ENCODE measurements at regions not wholly inside any gene's neighbourhood (a gene's known extent, or its start where the extent isn't known, plus 50 kb on each side); places are given as distances from the start of the nearest gene placed in this dataset.
A peak's percentile ranks its signal among the peaks of the same experiment; 100 is the strongest.

DNA sequence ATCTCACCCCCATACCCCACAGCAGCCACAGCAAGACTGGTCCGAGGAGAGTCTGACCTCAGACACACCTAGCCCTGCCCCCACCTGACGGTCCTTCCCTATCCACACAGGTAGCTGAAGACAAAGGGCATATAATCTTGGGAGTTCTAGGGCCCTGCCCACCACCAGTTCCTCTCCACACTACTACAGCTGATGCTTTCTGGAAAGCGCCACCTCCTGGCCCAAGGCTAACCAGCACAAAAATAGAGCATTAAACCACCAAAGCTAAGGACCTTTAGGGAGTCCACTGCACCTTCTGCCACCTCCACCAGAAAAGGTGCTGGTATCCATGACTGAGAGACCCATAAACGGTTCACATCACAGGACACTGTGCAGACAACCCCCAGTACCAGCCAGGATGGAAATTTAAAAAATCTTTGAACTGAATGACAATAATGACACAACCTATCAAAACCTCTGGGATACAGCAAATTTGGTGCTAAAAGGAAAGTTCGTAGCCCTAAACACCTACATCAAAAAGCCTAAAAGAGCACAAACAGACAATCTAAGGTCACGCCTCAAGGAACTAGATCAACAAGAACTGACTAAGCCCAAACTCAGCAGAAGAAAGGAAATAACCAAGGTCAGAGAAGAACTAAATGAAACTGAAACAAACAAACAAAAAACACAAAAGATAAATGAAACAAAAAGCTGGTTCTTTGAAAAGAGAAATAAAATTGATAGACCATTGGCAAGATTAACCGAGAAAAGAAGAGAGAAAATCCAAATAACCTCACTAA, 122.1 kb upstream of the TPRG1 start:
- no peak for DNase-seq

DNA sequence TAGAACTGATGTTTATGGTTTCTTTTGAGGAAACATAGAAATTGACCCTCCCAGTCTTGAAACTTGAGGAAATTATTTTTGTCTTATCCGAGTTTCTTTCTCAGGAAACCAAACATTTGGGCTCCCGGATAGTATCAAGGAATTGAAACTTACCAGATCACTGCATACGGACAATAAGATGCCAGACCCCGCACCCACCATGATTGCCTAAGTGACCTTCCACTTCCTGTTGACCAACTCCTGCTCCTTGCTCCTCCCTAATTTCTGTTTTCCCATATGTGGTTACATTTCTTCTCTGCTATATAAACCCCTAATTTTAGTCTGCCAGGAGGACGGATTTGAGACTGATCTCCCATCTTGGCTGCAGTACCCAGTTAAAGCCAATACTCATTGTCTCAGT, 118.4 kb upstream of the TPRG1 start:
- DNase-seq = no peak

GRCh38 chr3:189056646-189057335, 115.0 kb upstream of the TPRG1 start:
- no peak for DNase-seq

DNA sequence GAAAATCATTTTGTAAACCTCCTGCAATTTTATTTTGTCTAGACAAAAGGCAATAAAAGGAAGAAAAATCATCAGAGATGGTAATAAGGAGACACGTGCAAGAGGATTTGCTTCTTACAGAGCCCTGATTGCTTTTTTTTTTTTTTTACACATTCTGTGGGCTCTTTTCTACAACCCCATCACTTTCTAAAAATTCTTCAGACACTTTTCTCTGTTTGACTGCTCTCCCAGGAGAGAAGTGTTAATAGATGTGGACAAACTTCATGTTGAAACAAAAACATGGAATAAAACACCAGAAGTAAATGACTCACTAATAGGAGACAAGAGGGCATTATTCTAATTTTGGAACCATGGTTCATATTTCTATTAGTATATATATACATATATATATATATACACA, 114.4 kb upstream of the TPRG1 start:
- no peak for DNase-seq

GRCh38 chr3:189058071-189058470, 113.7 kb upstream of the TPRG1 start:
- no peak for DNase-seq

DNA sequence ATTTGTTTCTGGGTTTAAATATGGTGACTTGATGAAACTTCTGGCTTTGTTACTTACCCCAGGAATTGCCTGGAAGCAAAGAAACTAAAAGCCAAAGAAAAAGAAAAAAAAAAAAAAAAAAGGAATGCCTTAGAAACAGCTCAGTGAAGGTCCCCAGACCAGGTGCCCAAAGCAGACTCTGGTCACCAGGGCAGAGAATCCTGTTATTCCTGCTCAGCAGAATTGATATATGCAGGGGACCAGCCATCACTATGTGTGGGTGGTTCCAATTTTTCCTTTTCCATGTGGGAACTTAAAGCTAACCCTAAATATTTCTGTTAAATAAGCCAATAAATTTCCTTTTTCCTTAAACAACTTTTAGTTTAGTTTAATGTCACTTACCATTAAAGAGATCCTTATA, 100.8 kb upstream of the TPRG1 start:
- no peak for DNase-seq

- DNase-seq = no peak
Observed at GRCh38 chr3:189071446-189071845, 100.3 kb upstream of the TPRG1 start.

- DNase-seq = no peak
Observed at GRCh38 chr3:189076449-189076848, 95.3 kb upstream of the TPRG1 start.

- no peak for DNase-seq
Observed at GRCh38 chr3:189080745-189081144, 91.0 kb upstream of the TPRG1 start.

DNA sequence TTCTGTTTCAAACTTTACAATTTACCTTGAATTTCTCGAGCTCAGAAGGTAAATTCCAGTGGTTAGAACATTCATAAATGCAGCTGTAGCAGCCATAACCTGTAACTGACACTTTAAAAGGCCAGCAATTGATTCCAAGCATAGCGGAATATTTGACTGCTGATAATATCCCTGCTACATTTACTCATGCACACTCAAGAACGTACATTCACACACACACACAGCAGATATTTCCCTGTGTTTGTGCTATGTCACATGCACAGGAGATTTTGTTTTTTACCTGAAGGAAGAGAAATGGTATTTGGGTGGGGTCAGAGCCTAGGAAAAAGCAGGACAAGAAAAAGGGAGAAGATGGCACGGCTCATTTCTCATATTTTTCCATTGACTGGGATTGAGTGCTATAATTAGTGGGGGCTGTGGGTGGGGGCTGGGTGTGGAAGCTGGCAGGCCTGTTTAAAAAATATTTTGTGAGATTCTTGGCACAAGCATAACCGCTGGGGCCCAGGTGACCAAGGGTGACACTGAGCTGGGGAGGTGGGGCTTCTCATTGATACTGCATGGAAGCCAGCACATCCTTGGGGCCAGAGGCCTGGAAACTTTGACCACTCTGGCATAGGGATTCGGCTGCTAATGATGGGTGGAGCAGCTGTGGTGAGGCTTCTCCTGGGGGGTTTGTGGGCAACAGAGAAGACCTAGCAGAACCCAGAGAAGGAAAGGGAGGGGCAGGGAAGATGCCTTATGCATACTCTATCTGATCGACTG, 88.9 kb upstream of the TPRG1 start:
- no peak for DNase-seq

GRCh38 chr3:189084620-189085019, 87.2 kb upstream of the TPRG1 start:
- DNase-seq = no peak

- no peak for DNase-seq
Observed at GRCh38 chr3:189092547-189092946, 79.2 kb upstream of the TPRG1 start.

GRCh38 chr3:189094539-189094938, 77.2 kb upstream of the TPRG1 start:
- DNase-seq = peak; percentile 50

- peak; percentile 27 for DNase-seq
Observed at GRCh38 chr3:189096092-189096491, 75.7 kb upstream of the TPRG1 start.

DNA sequence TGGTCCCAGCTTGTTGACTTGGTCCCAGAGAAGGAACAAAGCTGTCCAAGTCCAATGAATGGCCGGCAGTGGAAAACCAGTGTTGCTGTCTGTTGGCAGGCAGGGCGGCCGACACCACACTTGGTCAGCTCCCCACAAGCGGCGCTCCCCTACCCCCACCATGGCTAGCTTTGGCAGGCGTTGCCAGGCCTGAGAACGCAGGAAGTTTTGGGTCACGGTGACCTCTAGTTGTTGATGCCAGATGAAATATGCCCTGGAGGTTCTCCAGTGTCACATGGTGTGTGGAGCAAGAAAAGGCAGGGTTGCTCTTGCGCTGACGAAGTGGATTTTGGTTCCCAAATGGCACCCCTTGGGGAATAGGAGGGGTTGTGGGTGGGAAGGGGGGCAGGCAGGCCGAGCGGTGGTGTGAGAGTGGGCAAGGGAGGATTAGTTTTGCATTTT, 72.7 kb upstream of the TPRG1 start:
- DNase-seq = no peak

DNA sequence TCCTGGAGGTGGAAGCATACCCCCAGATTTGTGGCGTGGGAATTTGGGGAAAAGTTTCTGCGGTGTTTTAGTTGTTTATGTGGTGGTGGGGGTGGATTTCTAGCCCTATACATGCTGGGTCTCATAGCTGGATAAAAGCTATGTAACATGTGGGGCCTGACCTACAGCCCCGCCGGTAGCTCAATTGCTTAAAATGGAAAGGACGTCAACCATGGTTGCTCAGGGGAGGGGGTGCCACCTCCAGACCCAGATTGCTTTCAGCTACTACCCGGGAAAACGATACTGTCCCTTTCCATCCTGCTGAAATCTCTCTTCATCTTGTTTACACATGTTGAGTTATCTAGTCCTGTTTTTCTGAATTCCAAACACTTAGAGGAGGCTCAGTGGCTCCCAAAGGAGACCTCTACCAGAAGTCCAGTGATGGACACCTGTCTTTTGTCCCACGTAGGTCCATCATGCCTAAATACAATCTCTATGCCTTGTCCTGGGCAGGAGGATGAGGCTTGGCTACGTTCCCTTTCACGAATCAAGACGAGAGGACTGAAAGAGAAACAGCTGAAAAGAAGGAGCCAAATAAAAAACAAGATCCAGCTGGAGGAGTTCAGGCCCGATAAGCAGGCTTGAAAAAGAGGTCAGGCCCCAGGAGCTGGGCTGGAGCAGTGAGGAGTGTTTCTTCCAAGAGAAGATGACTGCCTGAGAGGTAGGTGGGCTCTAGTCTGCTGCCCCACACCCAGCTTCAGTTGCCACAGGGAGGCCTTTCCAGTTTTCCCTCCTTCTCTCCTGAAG, 72.1 kb upstream of the TPRG1 start:
- no peak for DNase-seq

GRCh38 chr3:189100866-189101265, 70.9 kb upstream of the TPRG1 start:
- no peak for DNase-seq

GRCh38 chr3:189101594-189101993, 70.2 kb upstream of the TPRG1 start:
- no peak for DNase-seq

DNA sequence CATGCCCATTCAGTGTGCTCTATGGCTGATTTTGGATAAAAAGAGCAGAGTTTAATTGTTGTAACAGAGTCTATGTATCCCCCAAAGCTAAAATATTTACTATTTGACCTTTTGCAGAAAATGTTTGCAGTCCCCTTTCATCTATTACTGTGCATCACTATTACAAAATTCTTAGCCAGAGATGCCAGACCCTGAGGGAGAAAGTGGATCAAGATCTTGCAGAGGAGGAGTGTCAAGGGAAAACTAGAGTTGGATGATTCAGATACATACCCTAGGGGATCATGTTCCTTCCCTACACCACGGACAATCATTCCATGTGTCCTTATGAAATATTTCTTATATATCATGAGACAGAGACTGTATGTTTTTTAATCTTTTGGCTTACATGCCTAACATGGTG, 68.6 kb upstream of the TPRG1 start:
- DNase-seq = no peak

DNA sequence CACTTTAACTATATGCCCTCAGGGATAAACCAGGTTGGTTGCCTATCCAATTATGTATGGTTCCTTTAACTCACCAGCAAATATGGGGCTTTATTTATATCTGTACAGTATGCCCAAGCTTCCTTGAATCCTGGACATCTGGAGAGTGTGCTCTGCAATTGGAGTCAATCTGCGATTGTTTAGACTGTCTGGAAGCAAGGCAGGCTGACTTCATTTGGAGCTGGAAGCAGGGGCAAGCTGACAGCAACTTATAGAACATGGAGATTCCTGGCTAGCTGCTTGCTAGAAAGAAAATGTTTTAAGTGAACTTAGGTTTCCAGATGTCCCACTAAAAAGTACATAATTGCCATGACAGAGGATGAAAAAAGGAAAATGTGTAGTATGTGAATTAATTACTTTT, 63.7 kb upstream of the TPRG1 start:
- DNase-seq = no peak

DNA sequence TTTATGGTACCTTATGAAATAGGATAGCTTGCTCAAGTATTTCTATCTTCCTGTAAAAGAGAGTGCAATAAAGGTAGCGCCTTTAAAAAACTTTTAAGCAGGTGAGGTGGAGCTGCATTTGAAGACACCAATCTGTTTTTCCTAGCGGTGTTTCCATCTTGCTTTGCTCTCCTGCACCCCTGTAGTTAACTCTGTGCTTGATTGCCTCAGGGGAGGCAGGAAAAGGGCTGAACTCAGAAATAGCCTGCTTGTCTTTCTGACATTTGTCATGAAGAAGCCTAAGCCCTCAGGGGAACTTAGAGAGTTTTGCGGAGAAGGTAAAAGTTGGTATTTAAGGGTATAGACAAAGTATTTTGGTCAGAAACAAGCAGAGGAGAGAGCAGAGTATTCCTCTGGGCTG, 63.0 kb upstream of the TPRG1 start:
- DNase-seq = no peak

DNA sequence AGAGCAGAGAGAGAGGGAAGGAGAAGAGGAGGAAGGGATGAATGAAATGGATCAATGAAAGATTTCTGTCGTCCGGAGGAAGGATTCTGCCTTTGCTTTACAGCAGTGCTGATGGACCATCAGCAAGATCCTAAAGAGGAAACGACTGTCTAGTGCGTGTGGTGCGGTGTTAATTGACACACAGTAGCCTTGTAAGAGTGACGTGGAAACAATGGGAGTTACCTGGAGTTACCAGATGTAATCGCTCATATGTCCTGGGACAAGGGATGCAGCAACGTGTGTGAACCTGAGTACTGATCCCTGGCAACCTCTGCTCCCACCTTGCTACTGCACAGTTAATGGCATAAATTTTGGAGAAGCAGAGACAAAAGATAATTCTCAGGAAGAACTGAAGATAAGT, 62.6 kb upstream of the TPRG1 start:
- no peak for DNase-seq

DNA sequence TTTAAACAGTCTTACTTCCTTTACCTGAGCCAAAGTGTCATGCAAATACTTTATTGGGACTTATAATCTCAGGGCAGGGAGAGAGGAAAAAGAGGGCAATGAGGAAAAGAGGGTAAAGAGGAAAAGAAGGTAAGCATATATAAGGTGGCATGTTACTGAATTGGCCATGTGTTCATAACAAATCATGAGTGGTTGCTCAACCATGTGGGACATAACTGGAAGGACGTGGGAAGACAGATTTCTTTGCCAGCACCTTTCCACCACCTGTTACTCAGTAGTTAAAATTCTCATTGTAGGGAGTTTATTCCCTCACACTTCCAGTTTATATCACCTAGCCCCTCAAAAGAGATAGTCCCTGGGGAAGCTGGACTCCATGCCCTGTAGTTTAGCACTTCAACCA, 54.7 kb upstream of the TPRG1 start:
- DNase-seq = no peak
